ENCODE measurements at regions not wholly inside any gene's neighbourhood (a gene's known extent, or its start where the extent isn't known, plus 50 kb on each side); places are given as distances from the start of the nearest gene placed in this dataset.
"Not testable (repeated sequence)": the region's sequence is repeated elsewhere in the genome, so short reads cannot be mapped to it uniquely, and the experiment has no call there.

DNA sequence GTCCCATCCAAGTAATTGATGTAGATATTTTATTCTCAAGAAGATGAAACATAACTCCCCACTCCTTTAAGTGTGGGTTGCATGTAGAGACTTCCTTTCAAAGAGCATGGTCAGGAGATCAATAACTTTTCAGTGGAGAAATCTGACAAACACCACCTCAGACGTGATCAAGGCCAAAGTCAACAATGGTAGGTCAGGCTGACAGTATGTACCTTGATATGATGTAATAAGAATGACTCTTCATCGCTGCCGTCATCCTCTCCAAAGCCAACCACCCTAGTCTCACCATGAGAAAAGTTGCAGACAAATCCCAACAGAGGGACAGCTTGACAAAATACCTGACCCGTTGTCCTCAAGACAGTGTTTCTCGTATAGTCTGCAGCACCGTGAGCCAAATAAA, 67.3 kb upstream of the DHRSX start:
- no peak for DNase-seq (ENCODE audit: extremely low spot score, unreplicated experiment)
- Mint-ChIP-seq H3K4me1 (ENCODE audit: unreplicated experiment) (peaks cover 13% of the 10 kb centered on the region), H3K27ac (ENCODE audit: unreplicated experiment) (no peak overlapping the region), H3K36me3 (ENCODE audit: unreplicated experiment) (peaks cover 7% of the 10 kb centered on the region), H3K4me3 (ENCODE audit: unreplicated experiment) (no peak overlapping the region), H3K9me3 (ENCODE audit: unreplicated experiment) (peaks cover 12% of the 10 kb centered on the region), H3K27me3 (ENCODE audit: unreplicated experiment) (no peaks in the 10 kb centered on the region)
- TF ChIP-seq, protein P1, sequence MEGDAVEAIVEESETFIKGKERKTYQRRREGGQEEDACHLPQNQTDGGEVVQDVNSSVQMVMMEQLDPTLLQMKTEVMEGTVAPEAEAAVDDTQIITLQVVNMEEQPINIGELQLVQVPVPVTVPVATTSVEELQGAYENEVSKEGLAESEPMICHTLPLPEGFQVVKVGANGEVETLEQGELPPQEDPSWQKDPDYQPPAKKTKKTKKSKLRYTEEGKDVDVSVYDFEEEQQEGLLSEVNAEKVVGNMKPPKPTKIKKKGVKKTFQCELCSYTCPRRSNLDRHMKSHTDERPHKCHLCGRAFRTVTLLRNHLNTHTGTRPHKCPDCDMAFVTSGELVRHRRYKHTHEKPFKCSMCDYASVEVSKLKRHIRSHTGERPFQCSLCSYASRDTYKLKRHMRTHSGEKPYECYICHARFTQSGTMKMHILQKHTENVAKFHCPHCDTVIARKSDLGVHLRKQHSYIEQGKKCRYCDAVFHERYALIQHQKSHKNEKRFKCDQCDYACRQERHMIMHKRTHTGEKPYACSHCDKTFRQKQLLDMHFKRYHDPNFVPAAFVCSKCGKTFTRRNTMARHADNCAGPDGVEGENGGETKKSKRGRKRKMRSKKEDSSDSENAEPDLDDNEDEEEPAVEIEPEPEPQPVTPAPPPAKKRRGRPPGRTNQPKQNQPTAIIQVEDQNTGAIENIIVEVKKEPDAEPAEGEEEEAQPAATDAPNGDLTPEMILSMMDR (IDR thresholded peaks at IDR 0.05): no peak

DNA sequence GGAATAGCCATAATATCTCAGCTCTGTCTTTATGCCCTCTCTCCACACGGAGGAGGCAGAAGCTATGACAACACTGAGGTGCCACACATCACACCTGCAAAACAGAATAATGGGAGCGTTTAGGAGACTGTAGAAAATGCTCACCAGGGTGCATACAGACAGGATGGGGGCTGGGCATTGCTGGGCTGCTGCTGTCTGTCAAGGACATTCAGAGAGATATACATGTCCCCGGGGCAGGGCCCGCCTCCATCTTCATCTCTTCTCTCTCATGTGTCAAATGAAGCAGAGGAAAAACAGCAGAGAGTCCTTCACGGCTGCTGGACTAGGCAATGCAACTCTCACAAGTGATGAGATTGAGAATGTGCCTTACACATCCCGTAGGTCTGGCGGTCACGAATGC, 65.3 kb upstream of the DHRSX start:
- no peak for DNase-seq (ENCODE audit: extremely low spot score, unreplicated experiment)
- H3K4me1 Mint-ChIP-seq (ENCODE audit: unreplicated experiment): peaks cover 3% of the 10 kb centered on the region
- no peaks in the 10 kb centered on the region for H3K27me3 Mint-ChIP-seq (ENCODE audit: unreplicated experiment)
- TF ChIP-seq, protein P1 (IDR thresholded peaks at IDR 0.05): no peak
- H3K4me3 Mint-ChIP-seq (ENCODE audit: unreplicated experiment): no peak overlapping the region
- no peak overlapping the region for H3K27ac Mint-ChIP-seq (ENCODE audit: unreplicated experiment)
- peaks cover 7% of the 10 kb centered on the region for H3K36me3 Mint-ChIP-seq (ENCODE audit: unreplicated experiment)
- H3K9me3 Mint-ChIP-seq (ENCODE audit: unreplicated experiment): peaks cover 12% of the 10 kb centered on the region

DNA sequence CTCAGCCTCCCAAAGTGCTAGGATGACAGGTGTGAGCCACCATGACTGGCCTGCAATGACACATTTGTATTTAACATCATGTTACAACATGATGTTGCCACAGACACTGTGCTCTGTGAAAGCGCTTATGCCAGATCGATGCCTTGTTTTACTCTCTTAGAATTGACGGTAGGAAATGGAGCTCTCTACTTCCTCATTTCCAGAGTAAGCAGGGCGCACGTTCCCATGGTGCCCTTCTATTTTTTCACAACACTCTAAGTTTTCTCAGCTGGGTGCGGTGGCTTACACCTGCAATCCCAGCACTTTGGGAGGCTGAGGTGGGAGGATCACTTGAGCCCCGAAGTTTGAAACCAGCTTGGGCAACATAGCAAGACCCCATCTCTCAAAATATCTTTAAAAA, 60.7 kb upstream of the DHRSX start:
- no peaks in the 10 kb centered on the region for H3K9me3 Mint-ChIP-seq (ENCODE audit: unreplicated experiment)
- H3K27ac Mint-ChIP-seq (ENCODE audit: unreplicated experiment): no peak overlapping the region
- no peak for DNase-seq (ENCODE audit: extremely low spot score, unreplicated experiment)
- H3K4me1 Mint-ChIP-seq (ENCODE audit: unreplicated experiment): peaks cover 22% of the 10 kb centered on the region
- H3K27me3 Mint-ChIP-seq (ENCODE audit: unreplicated experiment): peaks cover 27% of the 10 kb centered on the region
- H3K4me3 Mint-ChIP-seq (ENCODE audit: unreplicated experiment): no peak overlapping the region
- TF ChIP-seq, protein P1 (IDR thresholded peaks at IDR 0.05): no peak
- H3K36me3 Mint-ChIP-seq (ENCODE audit: unreplicated experiment): no peaks in the 10 kb centered on the region

DNA sequence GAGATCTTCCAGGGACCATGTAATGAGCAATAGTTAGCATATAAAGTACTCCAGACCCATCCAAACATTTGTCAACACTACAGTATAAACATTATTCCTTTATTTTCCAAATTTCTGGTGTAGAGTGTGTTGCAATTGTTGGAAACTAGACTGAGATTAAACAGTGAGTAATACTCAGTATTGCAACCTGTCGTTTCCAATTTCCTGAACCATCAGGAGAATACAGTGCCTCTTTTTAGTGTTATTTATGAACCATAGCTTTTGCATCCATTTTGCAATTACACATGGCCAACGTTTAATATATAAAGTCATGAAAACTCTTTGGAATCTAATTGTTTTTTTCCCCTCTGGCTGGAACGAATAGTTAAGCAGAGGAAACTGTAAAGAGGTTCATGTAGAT, 58.3 kb upstream of the DHRSX start:
- no peak overlapping the region for H3K4me3 Mint-ChIP-seq (ENCODE audit: unreplicated experiment)
- TF ChIP-seq, protein P1 (IDR thresholded peaks at IDR 0.05): no peak
- H3K9me3 Mint-ChIP-seq (ENCODE audit: unreplicated experiment): peaks cover 6% of the 10 kb centered on the region
- peaks cover 23% of the 10 kb centered on the region for H3K4me1 Mint-ChIP-seq (ENCODE audit: unreplicated experiment)
- peak overlapping the region; percentile 37 for H3K27ac Mint-ChIP-seq (ENCODE audit: unreplicated experiment)
- peaks cover 27% of the 10 kb centered on the region for H3K27me3 Mint-ChIP-seq (ENCODE audit: unreplicated experiment)
- DNase-seq (ENCODE audit: extremely low spot score, unreplicated experiment): no peak
- H3K36me3 Mint-ChIP-seq (ENCODE audit: unreplicated experiment): peaks cover 3% of the 10 kb centered on the region

DNA sequence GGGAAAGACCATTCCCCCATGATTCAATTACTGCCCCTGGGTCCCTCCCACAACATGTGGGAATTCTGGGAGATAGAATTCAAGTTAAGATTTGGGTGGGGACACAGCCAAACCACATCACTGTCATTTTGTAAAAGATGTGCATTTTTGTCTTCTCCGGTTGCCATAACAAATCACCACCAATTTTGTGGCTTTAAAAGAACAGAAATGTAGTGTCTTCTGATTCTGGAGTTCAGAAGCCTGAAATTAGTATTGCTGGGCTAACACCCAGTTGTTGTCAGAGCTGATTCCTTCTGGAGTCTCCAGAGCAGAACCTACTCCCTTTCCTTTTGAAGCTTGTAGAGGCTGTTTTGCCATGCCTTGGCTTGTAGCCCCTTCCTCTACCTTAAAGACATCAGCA, 54.1 kb upstream of the DHRSX start:
- H3K9me3 Mint-ChIP-seq (ENCODE audit: unreplicated experiment): peaks cover 6% of the 10 kb centered on the region
- DNase-seq (ENCODE audit: extremely low spot score, unreplicated experiment): no peak
- peaks cover 20% of the 10 kb centered on the region for H3K27me3 Mint-ChIP-seq (ENCODE audit: unreplicated experiment)
- H3K4me3 Mint-ChIP-seq (ENCODE audit: unreplicated experiment): no peak overlapping the region
- peaks cover 55% of the 10 kb centered on the region for H3K4me1 Mint-ChIP-seq (ENCODE audit: unreplicated experiment)
- H3K27ac Mint-ChIP-seq (ENCODE audit: unreplicated experiment): peak overlapping the region; percentile 47
- peaks cover 3% of the 10 kb centered on the region for H3K36me3 Mint-ChIP-seq (ENCODE audit: unreplicated experiment)
- TF ChIP-seq, protein P1 (IDR thresholded peaks at IDR 0.05): no peak

DNA sequence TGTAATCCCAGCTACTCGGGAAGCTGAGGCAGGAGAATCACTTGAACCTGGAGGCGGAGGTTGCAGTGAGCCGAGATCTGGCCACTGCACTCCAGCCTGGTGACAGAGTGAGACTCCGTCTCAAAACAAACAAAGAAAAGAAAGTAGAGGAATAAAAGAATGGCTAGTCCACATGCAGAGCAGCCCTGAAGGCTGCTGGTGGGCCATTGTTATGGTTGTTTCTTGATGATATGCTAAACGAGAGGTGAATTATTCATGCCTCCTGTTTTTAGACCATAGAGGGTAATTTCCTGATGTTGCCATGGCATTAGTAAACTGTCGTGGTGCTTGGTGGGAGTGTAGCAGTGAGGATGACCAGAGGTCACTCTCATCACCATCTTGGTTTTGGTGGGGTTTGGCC, 53.3 kb upstream of the DHRSX start:
- not testable (repeated sequence) for H3K4me3 Mint-ChIP-seq (ENCODE audit: unreplicated experiment); DNase-seq (ENCODE audit: extremely low spot score, unreplicated experiment); H3K9me3 Mint-ChIP-seq (ENCODE audit: unreplicated experiment); H3K36me3 Mint-ChIP-seq (ENCODE audit: unreplicated experiment)
- Mint-ChIP-seq H3K4me1 (ENCODE audit: unreplicated experiment) (peaks cover 55% of the 10 kb centered on the region), H3K27me3 (ENCODE audit: unreplicated experiment) (peaks cover 17% of the 10 kb centered on the region), H3K27ac (ENCODE audit: unreplicated experiment) (peak overlapping the region; percentile 7)

Data from osteocyte (in vitro differentiated cells).